HCT116 (cell line): ENCODE measurements at regions not wholly inside any gene's neighbourhood (a gene's known extent, or its start where the extent isn't known, plus 50 kb on each side); places are given as distances from the start of the nearest gene placed in this dataset.

Experiments
- ATAC-seq: fragments of 200-7000 bp; cut with Tn5 transposase; 2 replicates; pipeline ENCODE4 v1.9.1; 2020; ENCODE audit warnings: mild to moderate bottlenecking, moderate library complexity
- BruUV-seq: library from RNA; stranded (reverse); fragments of 400-500 nt; replicated peaks from 2 replicates; lab custom pipeline; 2021; lab: Mats Ljungman, UMichigan
- CTCF ChIA-PET: fragments of 300-600 bp; sonication (Branson Sonifier 250); formaldehyde crosslinking; loops from one replicate; lab custom pipeline; 2021; ENCODE audit warnings: antibody characterized with exemption; lab: Charles Lee
- POLR2A ChIA-PET: fragments of 300-600, 350-600 bp; sonication (Branson Sonifier 250); formaldehyde crosslinking; loops from one replicate; lab custom pipeline; 2021; ENCODE audit warnings: antibody characterized with exemption; lab: Charles Lee
- RAD21 ChIA-PET, 2 experiments: fragments of 300-600 bp; sonication (Branson Sonifier 250); formaldehyde crosslinking; loops; one replicate each; lab custom pipeline; 2023; ENCODE audit warnings: low total read pairs in 2 of 2; ENCODE audit not compliant: uncharacterized antibody in 2 of 2, unreplicated experiment in 2 of 2, low non-redundant PET in 1 of 2; lab: Charles Lee
- DNase-seq: peaks from one replicate; pipeline ENCODE4 v3.0.0-alpha.2; 2010; ENCODE audit warnings: low read depth, low spot score
- H2AFZ ChIP-seq: fragments of 200-600 bp; shearing (Covaris generic), sonication (generic); 2 replicates; pipeline ENCODE4 v1.6.1; 2017; ENCODE audit warnings: low read depth, mixed run types, mixed read lengths, antibody characterized with exemption, low read length; ENCODE audit not compliant: poor library complexity, severe bottlenecking
- H3K27ac ChIP-seq: 2 replicates; pipeline ENCODE4 v1.5.1; 2012; ENCODE audit warnings: low read depth, low read length
- H3K27me3 ChIP-seq: fragments of 200-600 bp; sonication (generic); 2 replicates; pipeline ENCODE4 v1.6.1; 2016; ENCODE audit warnings: mixed run types, low read length, mixed read lengths; ENCODE audit not compliant: insufficient read depth
- H3K36me3 ChIP-seq, 2 experiments: fragments of 200-500 bp in 1 of 2; fragments of 200-600 bp in 1 of 2; sonication (Bioruptor generic) in 1 of 2; sonication (generic) in 1 of 2; 2 replicates each; pipeline versions ENCODE4 v1.5.1 to v1.6.1; 2014 to 2016; ENCODE audit warnings: low read length in 2 of 2, inconsistent platforms in 1 of 2, mixed read lengths in 1 of 2, mixed run types in 1 of 2; ENCODE audit not compliant: insufficient read depth in 2 of 2, control insufficient read depth in 1 of 2
- H3K4me1 ChIP-seq, 2 experiments: fragments of 200-600 bp in 1 of 2; sonication (generic) in 1 of 2; 2 replicates each; pipeline versions ENCODE4 v1.5.1 to v1.6.1; 2012 to 2017; ENCODE audit warnings: low read length in 2 of 2, inconsistent platforms in 1 of 2, mild to moderate bottlenecking in 1 of 2, mixed read lengths in 1 of 2, mixed run types in 1 of 2, moderate library complexity in 1 of 2; ENCODE audit not compliant: insufficient read depth in 2 of 2, control insufficient read depth in 1 of 2
- H3K4me2 ChIP-seq: fragments of 200-600 bp; sonication (generic); 2 replicates; pipeline ENCODE4 v1.6.1; 2017; ENCODE audit warnings: mixed run types, low read length, mixed read lengths
- H3K4me3 ChIP-seq, 2 experiments: fragments of 200-600 bp in 1 of 2; sonication (generic) in 1 of 2; replicated peaks in 1 of 2; 2 replicates each; pipeline ENCODE4 v1.5.1; 2011 to 2016; ENCODE audit warnings: low read length in 2 of 2, control low read depth in 1 of 2, low read depth in 1 of 2, mild to moderate bottlenecking in 1 of 2, mixed read lengths in 1 of 2, mixed run types in 1 of 2
- H3K79me2 ChIP-seq: fragments of 200-600 bp; sonication (generic); 2 replicates; pipeline ENCODE4 v1.6.1; 2017; ENCODE audit warnings: mild to moderate bottlenecking, mixed run types, low read length, moderate library complexity, mixed read lengths; ENCODE audit not compliant: insufficient read depth
- H3K9ac ChIP-seq: fragments of 200-600 bp; sonication (generic); 2 replicates; pipeline ENCODE4 v1.6.1; 2016; ENCODE audit warnings: low read length, mixed read lengths
- H3K9me2 ChIP-seq: fragments of 200-600 bp; sonication (generic), shearing (Covaris generic); 2 replicates; pipeline ENCODE4 v1.6.1; 2017; ENCODE audit warnings: mixed run types, mild to moderate bottlenecking, moderate library complexity; ENCODE audit not compliant: insufficient read depth
- H3K9me3 ChIP-seq, 2 experiments: fragments of 200-500 bp in 1 of 2; fragments of 200-600 bp in 1 of 2; sonication (Bioruptor generic) in 1 of 2; sonication (generic) in 1 of 2; 2 replicates each; pipeline ENCODE4 v1.6.1; 2014 to 2017; ENCODE audit warnings: low read length in 2 of 2, mixed read lengths in 2 of 2, inconsistent platforms in 1 of 2, low read depth in 1 of 2, mild to moderate bottlenecking in 1 of 2, mixed run types in 1 of 2, moderate library complexity in 1 of 2; ENCODE audit not compliant: control insufficient read depth in 1 of 2, insufficient read depth in 1 of 2
- H4K20me1 ChIP-seq: fragments of 200-600 bp; sonication (generic), shearing (Covaris generic); 2 replicates; pipeline ENCODE4 v1.6.1; 2017; ENCODE audit warnings: mixed run types, mild to moderate bottlenecking, moderate library complexity; ENCODE audit not compliant: insufficient read depth
- ATF3 ChIP-seq: IDR thresholded peaks from 2 replicates; pipeline ENCODE4 v1.6.1; 2012
- CBX3 ChIP-seq: IDR thresholded peaks from 2 replicates; pipeline ENCODE4 v1.6.1; 2012; ENCODE audit warnings: low read depth
- CEBPB ChIP-seq: IDR thresholded peaks from 2 replicates; pipeline ENCODE4 v1.6.1; 2012; ENCODE audit warnings: low read depth
- CTCF ChIP-seq, 3 experiments: fragments of 200-600 bp in 1 of 3; sonication (generic) in 1 of 3; IDR thresholded peaks in 2 of 3; conservative IDR thresholded peaks in 1 of 3; 2 replicates each; pipeline ENCODE4 v1.5.1; 2012 to 2017; ENCODE audit warnings: low read depth in 2 of 3, low read length in 2 of 3, antibody characterized with exemption in 1 of 3, borderline replicate concordance in 1 of 3, control low read depth in 1 of 3, mild to moderate bottlenecking in 1 of 3, mixed read lengths in 1 of 3, mixed run types in 1 of 3, moderate library complexity in 1 of 3; ENCODE audit not compliant: insufficient read depth in 1 of 3
- ELF1 ChIP-seq: IDR thresholded peaks from 2 replicates; pipeline ENCODE4 v1.6.1; 2012; ENCODE audit warnings: low read depth, borderline replicate concordance
- EZH2 ChIP-seq: fragments of 200-600 bp; sonication (generic); IDR thresholded peaks from 2 replicates; pipeline ENCODE4 v1.6.1; 2017; ENCODE audit warnings: antibody characterized with exemption, mixed run types
- EZH2phosphoT487 ChIP-seq: fragments of 200-600 bp; IDR thresholded peaks from 2 replicates; pipeline ENCODE4 v1.6.1; 2018; ENCODE audit warnings: antibody characterized with exemption, borderline replicate concordance
- FOSL1 ChIP-seq: IDR thresholded peaks from 2 replicates; pipeline ENCODE4 v1.6.1; 2012; ENCODE audit warnings: low read depth
- JUND ChIP-seq: IDR thresholded peaks from 2 replicates; pipeline ENCODE4 v1.6.1; 2012
- POLR2AphosphoS5 ChIP-seq: IDR thresholded peaks from 2 replicates; pipeline ENCODE4 v1.6.1; 2011; ENCODE audit warnings: mild to moderate bottlenecking, low read depth, low read length, moderate library complexity
- RAD21 ChIP-seq: IDR thresholded peaks from 2 replicates; pipeline ENCODE4 v1.6.1; 2012; ENCODE audit warnings: low read depth, mild to moderate bottlenecking
- SP1 ChIP-seq: IDR thresholded peaks from 2 replicates; pipeline ENCODE4 v1.6.1; 2012; ENCODE audit warnings: low read depth
- SRF ChIP-seq: IDR thresholded peaks from 2 replicates; pipeline ENCODE4 v1.6.1; 2012; ENCODE audit warnings: low read depth
- TCF7L2 ChIP-seq: IDR thresholded peaks from 2 replicates; pipeline ENCODE4 v1.7.0; 2011; ENCODE audit warnings: borderline replicate concordance, inconsistent platforms; ENCODE audit not compliant: insufficient read depth, insufficient read length; ENCODE audit errors: extremely low read depth
- ZBTB33 ChIP-seq: IDR thresholded peaks from 2 replicates; pipeline ENCODE4 v1.6.1; 2011; ENCODE audit warnings: mild to moderate bottlenecking, low read length, moderate library complexity; ENCODE audit not compliant: insufficient replicate concordance; ENCODE audit errors: extremely low read depth
- ZFX ChIP-seq: fragments of 450-650 bp; IDR thresholded peaks from 2 replicates; pipeline ENCODE4 v1.6.1; 2017
- ZNF274 ChIP-seq: fragments of 200-500 bp; sonication (Bioruptor generic); IDR thresholded peaks from 2 replicates; pipeline ENCODE4 v1.6.1; 2014; ENCODE audit warnings: mild to moderate bottlenecking, low read depth, low read length, inconsistent platforms
- intact Hi-C: fragments of 100-400 bp; cut with micrococcal nuclease; formaldehyde crosslinking; loops from 2 replicates; pipeline ENCODE4 v1.10.0; 2022

- Histone ChIP-seq H2AFZ (no peak overlapping the region), H3K27me3 (no peaks in the 10 kb centered on the region), H3K9me3 (no peaks in the 10 kb centered on the region), H3K79me2 (no peaks in the 10 kb centered on the region), H3K36me3 (no peaks in the 10 kb centered on the region), H3K27ac (no peak overlapping the region), H4K20me1 (no peaks in the 10 kb centered on the region), H3K9me2 (no peaks in the 10 kb centered on the region), H3K9ac (no peak overlapping the region), H3K4me2 (no peak overlapping the region), H3K4me1 (no peaks in the 10 kb centered on the region), H3K4me3 (no peak overlapping the region)
- ATAC-seq = no peak
- intact Hi-C loops = no loop called here
- no peak for DNase-seq
- TF ChIP-seq RAD21 (no peak), CEBPB (no peak), EZH2 (no peak), SP1 (no peak), SRF (no peak), JUND (no peak), CTCF (IDR thresholded peaks at IDR 0.05 in 2 of 3, conservative IDR thresholded peaks at IDR 0.05 in 1 of 3; ENCODE audit: borderline replicate concordance in 1 of 3, insufficient read depth in 1 of 3, low read depth in 2 of 3, low read length in 2 of 3) (no peak), ATF3 (no peak), POLR2AphosphoS5 (no peak), ZNF274 (no peak), CBX3 (no peak), FOSL1 (no peak), TCF7L2 (no peak), EZH2phosphoT487 (no peak), ELF1 (no peak), ZBTB33 (no peak), ZFX (no peak)
- POLR2A ChIA-PET = no interaction called here
- no TSS peak for BruUV-seq
- CTCF ChIA-PET = no interaction called here
- RAD21 ChIA-PET = interaction anchor here in 1 of 2 experiments (0.7 kb wide), 1 partner anchor 12 kb away, joined by 3 read pairs; no protein-coding TSS in a partner anchor
Observed at GRCh38 chr17:65407017-65407416, 154.4 kb downstream of the AXIN2 start.
